Femur (tissue), 1 donor: ENCODE measurements at regions not wholly inside any gene's neighbourhood (a gene's known extent, or its start where the extent isn't known, plus 50 kb on each side); places are given as distances from the start of the nearest gene placed in this dataset.
"Not testable (repeated sequence)": the region's sequence is repeated elsewhere in the genome, so short reads cannot be mapped to it uniquely, and the experiment has no call there.

Experiments used
- DNase-seq: peaks from one replicate; pipeline ENCODE4 v3.0.0-alpha.2; 2017

DNA sequence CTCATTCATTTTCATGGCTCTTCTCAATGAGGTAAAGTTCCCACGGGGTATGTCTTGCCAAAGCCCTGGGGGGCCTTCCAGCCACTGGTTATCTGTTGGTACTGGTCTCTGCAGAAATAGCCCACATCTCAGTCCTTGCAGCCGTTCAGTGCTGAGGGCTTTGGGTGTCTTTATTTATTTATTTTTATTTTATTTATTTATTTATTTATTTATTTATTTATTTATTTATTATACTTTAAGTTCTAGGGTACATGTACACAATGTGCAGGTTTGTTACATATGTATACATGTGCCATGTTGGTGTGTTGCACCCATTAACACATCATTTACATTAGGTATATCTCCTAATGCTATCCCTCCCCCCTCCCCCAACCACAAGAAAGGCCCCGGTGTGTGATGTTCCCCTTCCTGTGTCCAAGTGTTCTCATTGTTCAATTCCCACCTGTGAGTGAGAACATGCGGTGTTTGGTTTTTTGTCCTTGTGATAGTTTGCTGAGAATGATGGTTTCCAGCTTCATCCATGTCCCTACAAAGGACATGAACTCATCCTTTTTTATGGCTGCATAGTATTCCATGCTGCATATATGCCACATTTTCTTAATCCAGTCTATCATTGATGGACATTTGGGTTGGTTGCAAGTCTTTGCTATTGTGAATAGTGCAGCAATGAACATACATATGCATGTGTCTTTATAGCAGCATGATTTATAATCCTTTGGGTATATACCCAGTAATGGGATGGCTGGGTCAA, 308.1 kb upstream of the B3GAT1 start:
- not testable (repeated sequence) for DNase-seq

DNA sequence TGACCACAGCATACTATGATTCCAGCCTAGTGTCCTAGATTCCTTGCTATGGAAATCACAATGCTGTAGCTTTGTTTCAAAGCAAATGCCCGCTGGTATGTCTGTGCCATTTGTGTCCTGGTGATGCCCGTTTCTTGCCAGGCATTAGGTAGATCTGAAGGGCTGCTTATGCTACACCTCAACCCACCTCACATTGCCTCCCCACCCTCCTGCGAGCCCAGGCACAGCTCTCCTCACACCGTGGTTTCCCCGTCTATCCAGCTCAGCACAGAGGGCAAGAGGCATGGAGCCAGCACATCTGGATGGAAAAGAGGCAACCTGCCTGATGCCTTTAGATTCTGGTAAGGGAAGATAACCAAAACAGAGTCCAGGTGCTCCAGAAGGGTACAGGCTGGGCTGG, 307.4 kb upstream of the B3GAT1 start:
- no peak for DNase-seq

DNA sequence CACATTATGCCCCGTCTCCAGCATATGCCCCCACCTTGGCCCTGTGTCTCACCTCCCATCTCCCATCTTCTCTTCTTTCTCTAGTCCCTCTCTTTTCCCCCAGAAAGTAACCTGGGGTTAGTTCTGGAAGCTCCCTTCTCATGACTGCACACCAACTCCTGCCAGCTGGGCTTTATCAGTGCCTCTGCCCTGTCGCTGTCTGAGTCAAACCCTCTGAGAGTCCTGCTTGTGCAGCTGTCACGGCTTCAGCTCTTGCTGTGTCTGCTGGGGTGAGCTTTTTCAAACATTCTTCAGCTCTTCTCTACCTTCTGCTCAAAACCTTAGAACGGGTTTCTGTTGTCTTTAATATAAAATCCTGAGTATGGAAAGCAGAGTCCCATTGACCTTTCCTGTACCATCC, 304.5 kb upstream of the B3GAT1 start:
- no peak for DNase-seq

DNA sequence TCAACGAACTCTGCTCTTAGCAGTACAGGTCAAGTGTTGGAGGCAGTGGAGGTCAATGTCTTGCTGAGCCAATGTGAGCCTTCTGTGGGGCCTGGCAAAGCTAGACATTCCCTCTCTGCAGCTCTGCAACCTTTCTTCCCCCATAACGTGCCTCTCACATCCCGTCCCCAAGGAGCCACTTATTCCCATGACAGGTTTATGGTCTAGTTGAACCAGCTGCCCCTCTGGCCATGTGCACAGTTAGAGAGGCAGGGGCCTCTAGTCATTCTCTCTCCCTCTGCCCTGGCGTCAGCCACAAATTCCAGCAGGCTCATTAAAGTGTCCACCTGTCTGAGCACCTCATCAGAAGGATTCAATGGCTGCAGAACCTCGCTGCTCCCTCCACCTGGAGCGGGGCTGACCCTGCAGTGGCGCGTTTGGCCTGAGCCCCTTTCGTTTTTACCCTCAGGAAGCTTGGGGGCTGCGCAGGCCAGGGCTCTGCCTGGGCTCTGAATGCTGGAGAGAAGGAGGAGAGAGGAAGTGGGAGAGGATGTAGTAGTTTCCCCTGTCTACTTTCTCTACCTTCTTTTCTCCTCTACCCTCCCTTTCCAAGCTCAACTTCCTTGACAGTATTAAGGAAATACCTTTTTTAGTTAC, 302.1 kb upstream of the B3GAT1 start:
- DNase-seq: no peak

DNA sequence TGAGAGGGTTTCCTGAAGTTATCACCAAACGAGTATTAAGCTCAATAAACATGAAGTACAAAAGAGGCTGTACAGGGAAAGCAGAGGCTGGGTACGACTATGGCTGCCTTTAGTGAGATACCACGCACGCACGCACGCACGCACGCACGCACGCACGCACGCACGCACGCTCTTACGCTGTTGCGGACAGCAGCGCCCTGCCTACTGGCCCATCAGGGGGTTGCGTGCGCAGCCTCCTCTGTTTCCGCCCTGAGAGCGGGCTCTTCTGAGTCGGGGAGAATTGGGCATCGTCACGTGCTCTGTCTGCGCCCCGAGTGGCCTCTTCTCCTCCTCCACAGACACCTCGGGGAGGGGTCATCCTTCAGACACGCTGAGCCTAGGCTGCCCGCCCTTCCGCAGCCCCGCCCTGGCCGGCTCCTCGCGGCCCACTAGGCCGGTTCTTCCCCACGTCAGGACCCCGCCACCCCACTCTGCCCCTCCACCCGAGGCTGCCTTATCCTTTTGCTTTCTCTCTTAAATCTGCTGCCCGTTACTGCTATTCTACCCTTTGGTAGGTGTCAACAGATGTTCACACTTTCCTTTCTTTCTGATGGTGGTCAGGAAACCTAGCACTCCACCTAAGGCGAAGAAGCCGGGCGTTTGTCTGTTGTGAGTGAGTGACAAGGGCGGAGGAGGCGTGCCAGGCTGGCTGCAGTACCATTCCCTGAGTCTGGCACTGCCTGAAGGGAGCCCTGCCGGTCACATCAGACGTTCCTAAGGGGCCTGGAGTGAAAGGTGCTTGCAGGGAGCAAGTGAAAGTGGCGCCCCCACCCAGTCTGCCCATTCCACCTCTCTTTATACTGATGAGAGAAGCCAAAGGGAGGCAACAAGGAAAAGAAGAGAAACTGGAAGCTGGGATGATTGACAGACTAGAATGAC, 300.4 kb upstream of the B3GAT1 start:
- no peak for DNase-seq

DNA sequence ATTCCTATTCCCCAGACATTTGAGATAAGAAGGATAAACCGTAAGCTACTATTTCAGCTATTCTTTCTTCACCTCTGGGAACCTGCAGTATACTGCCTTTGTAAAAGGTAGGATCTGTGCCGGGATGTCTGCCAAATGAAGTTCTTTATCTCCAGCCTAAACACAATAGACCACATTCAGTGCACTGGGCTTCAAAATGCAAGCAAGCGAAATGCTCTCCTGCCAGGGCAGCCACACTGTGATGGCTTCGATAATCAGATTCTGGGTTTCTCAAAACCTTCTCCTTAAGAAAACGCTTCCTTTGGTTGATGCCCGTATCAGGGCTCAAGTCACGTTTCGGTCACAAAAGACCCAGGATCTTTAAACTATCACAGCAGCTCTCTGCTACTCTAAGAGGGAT, 299.5 kb upstream of the B3GAT1 start:
- DNase-seq: no peak

DNA sequence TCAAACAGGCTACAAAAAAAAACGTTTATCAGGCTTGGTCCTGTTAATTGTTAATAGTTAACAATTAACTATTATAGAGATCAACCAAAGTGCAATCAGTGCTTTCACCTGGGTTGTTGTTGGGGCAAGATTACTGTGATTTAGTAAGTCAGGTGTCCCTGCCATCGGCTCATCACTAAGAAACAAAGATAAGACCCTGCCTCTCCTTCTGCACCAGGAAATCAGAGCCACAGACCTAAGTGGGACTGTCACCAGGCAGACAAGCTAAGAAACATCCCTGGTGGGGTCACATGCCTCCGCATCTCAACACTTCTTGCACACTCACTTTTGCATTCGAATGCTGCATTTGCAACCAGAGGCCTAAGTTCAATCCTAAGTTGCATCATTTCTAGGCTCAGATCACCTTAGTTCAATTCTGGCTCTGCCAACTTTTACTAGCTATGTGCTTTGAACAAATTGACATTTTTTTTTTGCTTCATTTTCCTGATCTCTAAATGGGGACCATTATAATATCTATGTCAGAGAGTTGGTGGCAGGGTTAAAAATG, 298.9 kb upstream of the B3GAT1 start:
- DNase-seq: no peak

DNA sequence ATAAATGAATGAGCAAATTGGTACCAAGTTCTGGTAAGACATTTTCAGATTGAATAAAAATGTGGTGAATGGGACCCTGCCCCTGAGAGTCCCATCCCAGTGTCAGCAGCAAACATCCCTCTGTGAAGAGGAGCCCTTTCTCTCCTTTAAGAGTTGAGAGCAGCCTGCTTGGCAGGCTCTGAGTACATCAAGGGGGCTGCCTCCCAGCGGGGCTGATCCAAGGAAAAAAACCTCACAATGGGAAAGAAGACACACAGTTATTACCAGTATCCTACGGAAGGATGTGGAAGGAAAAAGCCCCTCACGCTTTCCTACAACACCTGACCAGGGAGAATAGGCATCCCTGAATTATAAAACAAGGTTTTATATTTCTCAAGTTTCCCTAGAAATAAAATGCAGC, 293.8 kb upstream of the B3GAT1 start:
- no peak for DNase-seq

DNA sequence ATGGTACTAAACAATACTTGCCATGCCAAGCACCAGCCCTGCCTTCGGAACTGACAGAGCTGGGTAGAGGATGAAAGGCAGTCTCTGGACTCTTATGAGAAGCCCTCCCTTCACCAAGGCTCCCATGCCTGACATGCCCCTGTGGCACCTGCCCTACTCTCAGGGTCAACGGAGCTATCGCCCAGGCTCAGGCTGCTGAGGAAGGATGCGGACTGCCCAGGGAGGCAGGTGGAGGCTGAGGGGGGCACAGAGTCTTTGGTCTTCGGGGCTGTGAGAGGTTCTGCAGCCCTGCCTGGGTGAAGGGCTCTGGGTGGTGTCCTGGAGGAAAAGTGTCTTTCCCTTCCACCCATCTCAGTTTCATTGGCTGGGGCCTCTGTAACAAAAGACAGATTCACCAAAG, 290.8 kb upstream of the B3GAT1 start:
- no peak for DNase-seq

DNA sequence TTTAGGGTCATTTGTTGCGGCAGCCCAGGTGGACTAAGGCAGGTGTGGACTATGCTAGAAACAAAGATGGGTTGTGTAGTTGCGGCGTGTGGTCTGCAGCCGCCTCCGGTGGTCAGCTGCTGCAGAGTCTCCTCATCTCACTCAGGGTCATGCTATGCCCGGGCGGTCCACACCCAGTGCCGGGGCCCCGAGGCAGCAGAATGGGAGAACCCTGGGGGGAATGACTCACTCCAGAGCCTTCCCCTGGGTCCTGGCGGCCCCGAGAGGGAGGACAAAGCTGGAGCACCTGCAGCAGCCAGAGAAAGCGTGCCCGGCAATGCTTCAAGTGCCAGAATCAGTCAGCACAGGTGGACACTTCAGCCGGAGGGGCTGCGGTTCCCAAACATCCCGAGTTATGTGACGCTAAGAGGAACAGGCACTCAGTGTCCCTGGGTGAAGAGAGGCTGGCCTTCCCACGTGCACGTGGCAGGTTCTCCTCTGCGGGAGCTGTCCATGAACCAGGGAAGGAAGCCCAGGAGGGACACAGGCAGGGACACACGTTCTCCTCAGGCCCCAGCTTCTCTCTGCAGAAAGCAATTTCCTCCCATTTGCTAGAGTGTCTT, 289.6 kb upstream of the B3GAT1 start:
- no peak for DNase-seq

DNA sequence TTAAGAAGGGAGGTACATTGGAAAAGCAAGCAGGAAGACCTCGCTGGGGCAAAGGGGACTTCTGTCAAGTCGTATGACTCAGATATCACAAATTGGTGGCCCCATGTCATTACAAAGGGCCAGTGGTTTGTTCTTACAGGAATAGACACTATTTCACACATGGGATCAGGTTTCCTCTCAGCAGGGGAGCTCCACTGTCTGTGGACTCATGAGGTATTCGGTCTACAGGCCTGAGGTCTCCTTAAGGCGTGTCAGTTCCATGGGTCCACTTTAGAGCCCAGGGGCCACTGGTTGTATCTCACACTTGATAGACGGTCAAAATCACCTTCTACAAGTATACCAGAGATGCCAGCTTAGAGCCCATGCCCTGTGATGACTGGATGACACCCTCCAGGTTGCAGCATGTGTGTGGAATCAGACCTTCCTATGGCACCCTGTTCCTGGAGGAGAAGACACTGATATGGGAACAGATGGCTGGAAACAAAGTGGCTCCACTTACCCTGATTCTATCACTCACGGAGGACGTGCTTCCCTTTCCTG, 288.1 kb upstream of the B3GAT1 start:
- DNase-seq: no peak

DNA sequence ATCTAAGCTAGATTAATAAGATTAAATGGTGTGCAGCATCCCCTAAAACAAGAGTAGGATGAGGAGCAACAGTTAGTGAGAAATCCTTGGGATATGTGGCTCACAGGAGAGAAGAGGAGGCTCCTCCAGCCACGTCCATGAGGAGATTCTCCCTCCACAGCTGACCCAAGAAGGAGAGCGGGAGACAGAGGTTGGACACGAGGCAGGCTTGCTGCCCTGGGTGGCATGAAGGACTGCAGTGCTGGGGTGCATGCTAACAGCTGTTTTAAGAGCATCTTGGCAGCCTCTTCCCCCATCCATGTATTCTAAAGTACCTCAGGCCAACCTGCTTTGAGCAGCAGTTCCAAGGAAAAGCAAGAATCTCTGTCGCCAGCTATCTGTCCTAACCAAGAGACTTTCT, 284.4 kb upstream of the B3GAT1 start:
- no peak for DNase-seq

DNA sequence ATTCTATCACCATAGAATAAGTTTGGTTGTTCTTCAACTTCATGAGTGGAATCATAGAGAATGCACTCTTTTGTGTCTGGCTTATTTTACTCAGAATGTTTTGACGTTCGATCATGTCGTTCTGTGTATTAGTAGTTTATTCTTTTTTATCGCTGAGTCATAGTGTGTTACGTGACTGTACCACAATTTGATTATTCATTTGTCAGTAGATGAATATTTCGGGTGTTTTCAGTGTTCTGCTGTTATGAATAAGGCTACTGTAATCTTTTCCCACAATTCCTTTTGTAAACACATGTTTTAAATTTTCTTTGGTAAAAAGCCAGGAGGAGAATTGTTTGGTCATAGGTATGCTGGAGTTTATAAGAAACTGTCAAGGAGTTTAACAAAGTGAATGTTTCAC, 279.9 kb upstream of the B3GAT1 start:
- DNase-seq: no peak

DNA sequence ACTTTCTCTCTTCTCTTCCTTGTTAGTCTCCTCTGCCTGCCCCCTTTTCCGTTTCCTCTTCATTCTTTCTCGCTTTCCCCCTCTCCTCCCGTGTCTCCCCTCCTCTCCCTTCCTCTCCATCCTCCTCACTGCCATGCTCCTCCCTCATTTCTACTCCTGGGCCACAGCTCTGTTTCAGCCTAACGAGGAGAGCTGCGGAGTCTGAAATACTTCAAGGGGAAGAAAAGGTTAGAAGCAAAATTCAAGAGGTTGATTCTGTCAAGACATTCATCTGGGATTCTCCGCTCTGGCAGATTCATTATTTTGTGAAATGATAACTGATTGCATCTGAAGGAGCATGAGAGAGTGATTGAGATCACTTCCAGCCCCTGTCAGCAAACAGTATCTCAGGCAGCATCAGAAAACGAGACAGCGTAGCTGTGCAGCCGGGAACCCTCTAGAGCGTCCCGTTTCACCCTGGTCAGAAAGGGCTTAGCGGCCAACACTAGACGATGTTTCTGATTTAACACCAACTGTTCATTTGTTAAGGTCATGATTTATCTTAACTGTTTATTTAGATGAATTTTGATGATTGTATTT, 279.3 kb upstream of the B3GAT1 start:
- DNase-seq: no peak

DNA sequence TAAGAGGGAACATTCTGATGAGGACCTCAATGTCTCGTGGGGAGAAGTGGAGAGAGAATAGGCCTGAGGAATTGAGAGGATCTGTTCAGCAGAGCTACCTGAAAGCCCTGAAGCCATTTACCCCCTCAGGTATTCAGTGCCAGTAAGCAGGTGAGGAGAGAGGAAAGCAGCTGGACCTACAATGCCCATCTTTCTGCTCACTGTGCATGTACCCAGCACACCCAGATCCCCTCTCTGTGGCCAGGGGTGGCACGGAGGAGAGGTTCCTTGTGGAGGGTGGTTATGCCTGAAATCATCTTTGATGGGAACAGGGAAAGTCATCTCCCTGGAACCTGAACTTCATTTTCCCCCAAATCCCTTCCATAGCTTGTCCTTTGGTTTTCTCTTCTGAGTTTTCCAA, 277.8 kb upstream of the B3GAT1 start:
- no peak for DNase-seq

DNA sequence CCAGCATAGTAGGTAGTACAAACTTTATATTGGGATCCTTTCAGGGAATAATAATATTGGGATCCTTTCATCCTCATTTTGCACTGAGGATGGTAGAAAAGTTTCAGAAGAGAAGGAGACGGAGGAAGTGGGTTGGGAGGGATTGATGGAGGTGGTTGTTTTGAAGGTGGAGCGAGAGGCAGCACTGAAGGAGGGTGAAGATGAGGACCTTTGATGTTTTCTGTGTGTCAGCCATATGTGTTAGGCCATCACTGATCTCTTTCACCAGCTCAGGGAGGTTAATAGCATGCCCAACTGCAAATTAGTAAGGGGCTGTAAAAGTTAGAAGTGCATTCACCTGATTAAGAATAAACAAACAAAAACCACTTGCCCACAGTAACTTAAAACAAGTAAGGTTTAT, 275.5 kb upstream of the B3GAT1 start:
- DNase-seq: no peak

DNA sequence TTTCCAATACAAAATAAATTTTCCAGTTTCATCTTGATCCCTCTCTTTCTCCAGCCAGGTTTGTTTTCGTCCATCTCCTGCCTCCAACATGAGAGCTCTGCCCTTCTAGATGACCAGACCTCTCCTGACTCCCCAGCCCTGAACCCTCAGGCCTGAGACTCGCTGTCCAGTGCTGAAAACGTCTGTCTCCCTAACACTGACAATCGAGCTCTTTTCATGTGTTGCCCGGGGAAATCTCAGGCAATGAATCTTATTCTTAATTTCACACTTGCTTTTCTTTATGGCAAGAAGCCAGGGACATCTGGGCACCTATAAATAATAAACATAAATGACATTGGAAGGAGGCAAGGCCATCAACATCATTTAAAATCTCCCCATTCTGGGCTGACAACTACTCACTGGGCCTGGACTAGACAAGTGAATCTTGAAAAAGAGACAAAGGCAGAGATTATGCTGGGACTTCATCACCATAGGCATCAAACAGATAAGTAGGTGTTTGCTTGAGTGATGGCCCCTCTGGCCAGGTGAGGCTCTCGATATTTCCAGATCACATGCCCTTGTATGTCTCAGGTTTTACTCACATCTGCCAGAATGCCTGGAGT, 274.5 kb upstream of the B3GAT1 start:
- no peak for DNase-seq

DNA sequence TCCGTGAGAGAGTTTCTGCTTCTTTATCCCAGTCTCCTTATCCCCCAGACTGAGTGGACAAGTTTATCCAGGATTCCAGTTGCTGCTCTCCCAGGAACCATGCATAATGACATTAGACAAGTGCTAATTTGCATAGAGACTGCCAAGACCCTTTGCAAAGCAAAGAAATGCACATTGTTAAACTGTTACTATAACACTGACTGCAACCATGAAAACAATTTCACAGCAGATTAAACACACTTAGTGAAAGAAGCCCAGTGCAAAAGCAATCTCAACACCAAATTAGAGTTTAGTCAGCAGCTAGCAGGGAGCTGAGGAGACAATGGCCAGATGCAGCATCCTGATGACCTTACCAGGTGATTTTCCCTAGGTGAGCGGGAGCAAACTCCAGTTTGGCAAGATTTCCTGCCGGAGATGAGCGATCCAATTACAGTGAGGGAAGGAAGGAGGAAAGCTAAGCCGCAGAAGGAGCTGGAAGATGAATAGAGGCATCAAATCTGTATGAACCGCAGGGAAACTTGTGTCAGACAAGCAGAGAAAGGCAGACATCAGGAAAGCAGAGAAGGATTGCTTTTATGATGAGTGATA, 273.8 kb upstream of the B3GAT1 start:
- DNase-seq: no peak

DNA sequence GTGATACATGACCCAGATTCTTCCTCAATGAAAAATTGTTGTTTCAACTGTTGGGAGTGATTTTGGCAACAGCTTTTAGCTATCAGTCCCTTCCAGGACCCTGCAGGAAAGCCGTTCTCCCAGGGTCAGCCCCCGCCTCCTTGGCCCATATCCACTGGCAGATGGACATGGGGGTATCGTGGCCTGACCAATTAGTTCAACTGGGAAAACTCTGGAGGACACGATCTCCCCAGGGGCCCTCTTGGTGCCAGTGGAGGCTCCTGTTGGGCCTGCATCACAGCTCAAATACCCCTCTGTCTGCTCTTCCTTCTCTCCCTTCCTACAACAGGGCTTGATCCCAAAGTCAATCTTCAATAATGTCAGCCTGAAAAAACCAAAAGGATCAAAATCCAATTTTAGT, 272.5 kb upstream of the B3GAT1 start:
- no peak for DNase-seq

DNA sequence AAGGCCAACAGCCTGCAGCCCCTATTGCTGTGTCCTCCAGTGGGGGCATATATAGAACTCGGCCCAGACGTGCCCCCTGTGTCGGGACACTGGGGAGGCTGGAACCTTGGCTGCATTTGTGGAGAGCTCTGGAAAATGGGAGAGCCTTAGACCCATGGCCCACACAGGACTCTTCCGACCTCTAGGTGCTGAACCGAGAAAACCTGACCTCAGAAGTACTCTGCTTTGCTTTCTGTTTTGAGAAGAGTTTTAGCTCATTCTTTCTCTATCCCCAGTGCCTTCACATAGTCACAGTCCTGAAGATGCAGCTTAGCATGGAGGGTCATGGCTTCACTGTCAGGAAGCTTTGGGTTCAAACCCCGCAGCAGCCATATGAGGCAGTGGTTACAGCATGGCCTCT, 271.8 kb upstream of the B3GAT1 start:
- DNase-seq: no peak

DNA sequence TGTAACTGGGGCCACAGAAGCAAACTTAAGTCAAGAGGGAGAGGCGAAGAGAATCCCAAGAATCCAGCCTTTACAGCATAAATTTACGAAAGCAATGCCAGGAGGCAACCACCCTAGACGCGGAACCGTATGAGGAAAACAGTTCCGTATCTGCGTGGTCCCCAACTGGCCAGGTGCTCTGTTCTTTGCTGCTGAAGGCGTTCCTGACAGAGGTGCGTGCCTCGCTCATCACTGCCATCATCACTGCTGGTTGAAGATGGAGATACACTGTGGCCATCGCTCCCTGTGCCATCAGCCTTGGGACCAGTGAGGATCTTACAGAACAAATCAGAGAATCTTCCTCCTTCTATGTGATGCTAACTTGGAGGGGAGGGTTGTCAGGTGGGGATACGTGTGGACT, 270.5 kb upstream of the B3GAT1 start:
- no peak for DNase-seq

DNA sequence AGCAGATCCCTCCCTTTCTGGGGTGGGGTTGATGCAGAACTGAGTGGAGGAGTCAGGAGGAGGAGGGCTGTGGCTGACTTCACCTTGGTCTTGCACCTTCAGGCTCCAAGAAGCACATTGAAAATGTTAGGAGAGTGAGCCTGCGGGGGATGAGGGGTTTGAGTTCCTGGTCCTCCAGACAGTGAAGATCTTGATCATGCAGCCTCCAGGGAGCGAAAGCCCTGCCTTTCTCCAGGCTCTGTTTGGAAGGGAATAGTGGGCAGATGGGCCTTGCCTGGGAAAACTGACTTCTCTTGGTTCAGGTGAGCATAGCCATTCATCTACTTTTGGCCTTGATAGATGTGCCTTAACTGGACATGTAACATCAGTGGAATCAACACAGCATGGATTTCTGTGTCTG, 267.6 kb upstream of the B3GAT1 start:
- DNase-seq: no peak
